ENCODE measurements at regions not wholly inside any gene's neighbourhood (a gene's known extent, or its start where the extent isn't known, plus 50 kb on each side); places are given as distances from the start of the nearest gene placed in this dataset.
"Not testable (repeated sequence)": the region's sequence is repeated elsewhere in the genome, so short reads cannot be mapped to it uniquely, and the experiment has no call there.

DNA sequence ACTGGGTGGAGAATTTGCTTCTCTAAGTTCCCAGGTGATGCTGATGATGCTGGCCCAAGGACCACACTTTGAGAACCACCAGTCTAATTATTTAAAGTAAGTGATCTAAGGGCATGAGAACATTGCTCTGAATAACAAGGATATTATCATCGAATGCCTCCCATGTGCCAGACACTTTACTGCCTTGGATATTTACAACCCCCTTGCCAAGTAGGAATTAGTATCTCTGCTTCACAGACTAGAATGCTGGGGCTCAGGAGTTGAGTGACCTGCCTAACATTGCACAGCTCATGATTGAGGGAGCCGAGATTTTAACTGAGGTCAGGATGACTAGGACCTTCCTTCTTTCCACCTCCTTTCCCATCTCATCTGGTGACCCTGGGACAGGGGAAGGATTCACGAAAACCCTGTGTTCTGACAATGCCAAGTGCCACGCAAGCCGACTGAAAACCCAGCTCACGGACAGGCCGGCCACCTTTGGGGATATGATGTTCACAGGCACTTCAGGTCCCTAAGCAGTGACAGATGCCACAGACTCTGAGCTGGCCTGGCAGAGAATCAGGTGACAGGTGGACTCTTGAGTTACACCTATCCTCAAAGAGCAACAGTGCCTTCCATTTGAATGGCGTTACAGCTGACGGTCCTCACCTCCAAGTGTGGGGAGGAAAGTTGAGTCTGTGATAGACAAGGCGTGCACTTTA is 230.7 kb downstream of the TOMM20 start:
- DNase-seq: no peak

DNA sequence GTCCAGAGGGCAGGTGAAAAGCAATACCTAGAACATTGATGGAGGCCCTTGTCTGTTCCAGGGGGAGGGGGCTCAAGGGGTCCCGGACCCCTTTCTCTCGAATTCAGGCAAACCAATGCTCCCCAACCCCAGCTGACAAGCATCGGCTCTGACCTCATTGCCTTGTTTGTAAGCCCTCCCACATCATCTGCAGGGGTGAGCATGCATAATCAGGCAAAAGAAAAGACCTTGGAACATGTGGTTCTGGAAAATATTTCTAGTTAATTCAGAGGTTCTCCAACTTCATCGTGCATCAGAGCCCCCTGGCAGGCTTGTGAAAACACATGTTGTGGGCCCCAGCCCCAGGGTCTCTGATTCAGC is 231.3 kb downstream of the TOMM20 start:
- DNase-seq: no peak

DNA sequence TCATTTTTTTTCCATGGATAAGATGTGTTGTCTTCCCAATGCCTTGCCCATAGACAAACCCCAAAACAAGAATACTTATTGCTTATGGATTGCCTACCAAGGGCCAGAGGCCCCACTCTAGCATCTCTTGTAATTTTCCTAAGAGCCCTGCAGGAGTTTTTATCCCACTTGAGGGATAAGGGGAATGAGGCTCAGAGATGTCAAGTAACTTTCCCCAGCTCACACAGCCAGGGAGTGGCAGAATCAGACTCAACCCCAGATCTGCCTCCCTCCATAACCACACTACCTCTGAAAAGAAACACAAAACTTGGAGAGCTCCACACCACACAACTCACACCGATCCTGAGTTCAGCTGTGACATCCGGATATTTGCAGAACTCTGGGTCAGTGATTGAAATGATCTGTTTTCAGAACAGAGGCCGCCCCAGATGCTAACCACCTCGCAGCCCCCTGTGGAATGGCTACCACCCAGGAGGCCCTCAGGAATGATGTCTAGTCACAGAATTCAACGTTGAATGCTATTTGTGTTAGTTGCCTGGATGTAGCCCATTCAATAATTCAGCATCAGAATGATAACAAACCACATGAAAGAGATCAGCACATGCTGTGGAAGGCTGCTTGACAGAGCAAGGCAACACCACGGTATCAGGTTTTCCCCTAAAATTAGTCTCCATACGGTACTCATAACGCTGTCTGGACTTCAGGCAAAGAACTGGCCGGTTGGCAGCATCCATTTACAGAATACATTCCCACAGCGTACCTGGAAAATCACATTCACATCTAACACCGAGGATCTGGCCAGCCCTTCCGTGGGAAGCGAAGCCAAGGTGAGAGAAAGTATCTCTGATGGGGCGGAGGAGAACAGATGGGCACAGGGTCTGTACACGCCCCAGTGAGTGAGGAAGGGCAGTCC is 231.9 kb downstream of the TOMM20 start:
- no peak for DNase-seq

DNA sequence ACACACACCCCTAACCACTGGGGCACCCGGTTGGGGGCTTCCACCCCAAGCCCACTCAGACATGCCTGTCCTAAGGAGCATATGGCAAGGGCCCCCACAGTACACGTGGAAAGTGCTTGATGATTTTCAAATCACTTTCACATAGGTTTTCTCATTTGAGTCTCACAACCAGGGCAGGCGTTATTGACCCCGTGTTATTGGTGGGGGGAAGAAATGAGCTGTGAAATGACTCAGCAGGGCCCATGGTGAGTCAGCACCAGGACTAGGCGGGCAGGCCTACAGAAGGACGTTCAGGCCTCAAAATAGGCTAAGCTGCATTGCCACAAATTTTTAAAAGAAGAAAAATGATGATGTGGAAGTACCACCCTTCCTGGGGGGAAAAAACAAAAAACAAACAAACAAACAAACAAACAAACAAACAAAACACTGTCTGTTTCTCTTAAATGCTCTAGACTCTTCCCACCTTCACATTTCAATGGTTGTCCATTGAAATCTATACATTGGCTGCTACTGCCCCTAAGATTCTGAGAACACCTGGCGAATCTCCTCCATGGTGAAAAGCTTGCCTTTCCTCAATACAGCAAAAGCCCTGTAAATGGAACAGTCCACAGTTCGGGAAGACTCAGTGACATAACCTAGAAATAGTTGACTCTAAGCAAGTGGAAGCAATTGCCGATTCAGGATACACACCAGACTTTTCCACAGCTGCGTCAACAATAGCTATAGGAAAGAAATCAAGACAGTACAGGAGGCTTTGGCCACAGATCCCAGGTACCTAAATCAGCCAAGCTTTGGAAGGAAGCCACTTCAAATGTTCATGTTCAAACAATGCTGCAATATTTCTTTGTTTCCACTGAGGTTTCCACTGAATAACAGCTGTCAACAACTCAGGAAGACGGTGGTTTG is 234.7 kb downstream of the TOMM20 start:
- peak; percentile 89 for DNase-seq

DNA sequence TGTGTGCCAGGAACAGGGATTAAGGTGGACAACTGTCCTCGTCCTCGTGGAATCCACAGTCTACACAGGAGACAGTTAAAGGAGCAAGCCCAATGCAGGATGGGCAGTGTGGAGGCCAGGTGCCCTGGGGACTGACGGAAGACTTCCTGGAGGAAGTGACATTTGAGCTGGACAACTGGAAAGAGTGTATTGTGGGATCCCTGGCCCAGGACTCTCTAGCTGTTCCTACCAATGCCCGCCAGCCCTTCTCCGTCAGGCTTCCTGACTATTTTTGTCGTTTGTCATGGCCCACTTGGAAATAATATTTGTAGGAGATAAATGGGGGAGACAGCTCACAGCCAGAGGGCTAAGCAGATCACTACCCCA is 235.3 kb downstream of the TOMM20 start:
- no peak for DNase-seq

DNA sequence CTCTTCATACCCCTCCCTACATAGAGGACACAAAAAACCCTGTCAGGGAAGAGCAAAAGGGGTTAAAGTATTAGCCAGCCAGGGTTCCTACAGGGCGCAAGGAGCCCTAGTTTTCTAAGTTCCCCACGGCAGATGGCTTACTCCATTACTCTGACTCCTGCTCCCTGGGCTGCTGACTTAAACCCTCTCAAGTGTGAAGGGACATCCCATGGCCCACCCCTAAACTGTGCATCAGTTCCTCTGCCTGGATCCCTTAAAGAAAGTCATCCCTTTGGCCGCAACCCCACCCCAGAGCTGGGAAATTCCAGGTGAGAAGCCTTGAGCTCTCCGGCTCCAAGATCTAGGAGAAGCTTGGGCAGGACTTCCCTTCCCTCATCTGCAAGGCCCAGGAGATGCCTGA is 236.0 kb downstream of the TOMM20 start:
- DNase-seq: no peak

DNA sequence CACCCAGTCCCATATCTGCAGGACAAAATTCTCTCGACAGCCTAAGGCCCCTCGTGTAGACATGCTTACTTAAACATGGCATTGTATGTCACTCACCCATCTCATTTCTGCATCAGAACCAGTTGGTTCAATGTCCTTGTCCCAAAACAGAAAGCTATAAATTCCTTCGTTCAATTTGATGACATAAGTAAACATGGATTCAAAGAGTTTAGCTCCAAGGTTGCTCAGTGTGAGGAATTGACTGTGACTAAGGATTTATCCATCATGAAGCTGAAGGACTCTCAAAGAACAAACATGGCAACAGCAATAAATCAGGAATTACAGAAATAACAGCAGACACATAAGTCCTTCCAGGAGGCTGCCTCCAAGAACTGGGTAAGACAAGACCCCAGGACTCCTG is 237.2 kb downstream of the TOMM20 start:
- no peak for DNase-seq

DNA sequence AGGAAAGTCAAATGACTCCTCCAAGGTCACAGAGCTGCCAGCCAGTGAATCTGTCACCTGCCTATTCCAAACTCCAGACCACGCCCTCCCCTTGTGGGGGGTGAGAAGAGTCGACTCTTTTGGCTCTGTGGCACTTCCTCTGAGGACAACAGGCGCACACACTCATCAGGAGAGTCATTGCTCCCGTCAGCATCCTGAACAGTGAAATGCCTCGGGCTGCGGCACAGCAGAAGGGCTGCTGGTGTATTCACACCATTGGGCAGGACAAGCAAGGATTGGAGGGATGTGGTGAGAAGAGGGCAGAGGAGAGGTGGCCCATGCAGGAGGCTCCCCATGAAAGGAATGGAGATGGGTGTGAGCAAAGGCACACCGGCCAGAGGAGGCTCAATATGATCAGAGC is 239.0 kb downstream of the TOMM20 start:
- no peak for DNase-seq

DNA sequence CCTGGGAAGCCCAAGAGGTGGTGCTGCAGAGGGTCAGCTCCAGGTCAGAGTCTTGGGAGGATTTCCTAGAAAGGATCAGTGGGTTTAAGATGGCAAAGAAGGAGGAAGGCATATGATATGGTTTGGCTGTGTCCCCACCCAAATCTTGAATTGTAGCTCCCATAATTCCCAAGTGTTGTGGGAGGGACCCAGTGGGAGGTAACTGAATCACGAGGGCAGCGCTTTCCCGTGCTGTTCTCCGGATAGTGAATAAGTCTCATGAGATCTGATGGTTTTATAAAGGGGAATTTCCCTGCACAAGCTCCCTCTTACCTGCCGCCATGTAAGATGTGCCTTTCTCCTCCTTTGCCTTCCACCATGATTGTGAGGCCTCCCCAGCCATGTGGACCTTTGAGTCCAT is 240.4 kb downstream of the TOMM20 start:
- not testable (repeated sequence) for DNase-seq

DNA sequence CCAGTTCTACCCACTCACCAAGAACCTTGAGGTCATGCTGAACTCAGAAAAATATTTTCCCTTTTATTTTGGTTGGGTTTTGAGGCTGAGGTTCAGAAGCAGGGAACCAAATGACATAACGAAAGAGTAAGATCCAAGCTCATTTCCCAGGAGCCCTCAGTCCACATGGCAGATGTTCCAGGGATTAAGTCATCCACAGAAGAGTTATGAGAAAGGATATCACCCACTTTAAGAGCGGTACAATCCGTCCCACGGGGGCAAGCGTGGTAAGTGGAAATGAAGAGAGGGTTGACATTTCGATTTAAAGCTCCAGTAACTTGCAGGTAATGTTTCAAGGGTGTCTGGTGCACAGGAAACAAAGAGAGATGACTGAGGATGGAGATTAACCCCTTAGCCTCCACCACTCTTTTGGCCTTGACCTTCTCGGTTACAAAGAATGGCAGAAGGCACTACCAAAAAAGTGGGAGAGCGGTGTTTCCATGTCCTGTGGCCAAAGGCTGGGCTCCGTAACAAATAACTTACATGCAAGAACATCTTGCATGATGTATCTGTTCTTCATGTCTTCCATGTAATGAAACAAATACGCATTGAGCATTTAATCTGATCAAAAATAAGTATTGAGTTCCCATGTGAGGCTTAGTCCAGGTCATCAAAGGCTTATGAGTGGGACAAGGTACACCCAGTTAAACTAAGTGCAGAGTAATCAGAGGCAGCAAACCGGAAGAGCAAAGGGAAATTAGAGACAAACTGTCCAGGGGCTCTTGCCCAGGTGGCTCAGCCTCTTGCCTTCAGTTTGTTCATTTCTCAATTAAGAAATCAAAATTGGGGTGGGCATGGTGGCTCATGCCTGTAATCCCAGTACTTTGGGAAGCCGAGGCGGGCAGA is 241.4 kb downstream of the TOMM20 start:
- DNase-seq: no peak

DNA sequence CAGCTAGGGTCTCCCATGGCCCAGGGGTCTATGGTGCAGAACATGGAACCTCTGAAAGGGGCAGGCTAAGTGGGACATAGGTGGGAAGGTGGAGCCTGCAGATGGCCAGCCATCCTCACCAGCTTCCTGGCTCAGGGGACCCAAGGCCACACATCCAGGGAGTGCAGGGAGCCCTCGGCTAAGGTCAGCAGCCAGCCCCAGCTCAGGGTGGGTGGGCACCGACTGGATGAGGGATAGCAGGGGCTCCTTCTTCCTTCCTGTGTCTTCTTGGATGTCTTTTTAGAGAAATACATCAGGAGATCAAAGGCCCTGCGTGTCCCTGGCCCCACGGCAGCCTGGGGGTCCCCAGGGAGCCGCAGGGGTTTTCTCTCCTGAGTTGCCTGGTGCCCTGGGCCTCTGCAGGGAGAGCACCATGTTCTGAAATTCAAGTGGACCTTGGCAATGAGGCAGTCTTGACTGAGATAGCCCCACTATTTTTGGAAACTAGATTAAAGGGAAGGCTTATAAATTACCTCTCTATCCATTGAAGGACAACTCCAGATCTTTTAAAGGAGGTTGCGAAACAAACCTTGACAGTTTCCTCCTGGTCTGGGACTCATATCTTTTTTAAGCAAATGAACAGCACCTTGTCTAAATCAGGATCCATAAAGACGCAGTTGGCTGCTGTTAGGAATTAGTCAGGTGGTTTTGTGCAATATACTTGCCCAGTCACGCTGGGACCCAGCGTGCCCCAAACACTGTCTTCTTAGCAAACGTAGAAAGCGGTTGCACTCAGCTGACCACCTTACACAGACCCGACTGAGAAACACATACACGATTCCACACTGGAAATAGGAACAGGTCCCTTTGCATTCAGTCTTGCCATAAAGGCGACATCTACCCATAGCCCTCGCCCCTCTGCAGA is 242.3 kb downstream of the TOMM20 start:
- no peak for DNase-seq

DNA sequence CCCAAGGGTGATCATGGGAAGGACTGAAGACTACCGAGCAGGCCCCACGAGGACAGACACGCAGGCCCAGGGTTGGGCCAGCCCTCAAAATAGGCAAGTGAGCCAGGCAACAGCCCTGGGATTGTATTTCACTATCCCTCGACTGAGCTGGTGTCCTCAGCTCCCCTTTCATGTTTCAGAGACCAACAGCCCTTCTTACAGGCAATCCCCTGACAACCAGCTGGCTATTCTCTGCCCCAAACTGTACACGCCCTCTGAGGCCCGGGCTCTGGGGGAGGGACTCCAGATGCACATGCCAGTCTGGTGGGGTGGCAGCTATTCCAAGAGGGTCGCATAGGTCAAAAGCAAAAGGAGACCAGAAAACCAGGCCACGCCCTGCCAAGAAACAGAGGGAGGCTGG is 243.0 kb downstream of the TOMM20 start:
- DNase-seq: no peak

DNA sequence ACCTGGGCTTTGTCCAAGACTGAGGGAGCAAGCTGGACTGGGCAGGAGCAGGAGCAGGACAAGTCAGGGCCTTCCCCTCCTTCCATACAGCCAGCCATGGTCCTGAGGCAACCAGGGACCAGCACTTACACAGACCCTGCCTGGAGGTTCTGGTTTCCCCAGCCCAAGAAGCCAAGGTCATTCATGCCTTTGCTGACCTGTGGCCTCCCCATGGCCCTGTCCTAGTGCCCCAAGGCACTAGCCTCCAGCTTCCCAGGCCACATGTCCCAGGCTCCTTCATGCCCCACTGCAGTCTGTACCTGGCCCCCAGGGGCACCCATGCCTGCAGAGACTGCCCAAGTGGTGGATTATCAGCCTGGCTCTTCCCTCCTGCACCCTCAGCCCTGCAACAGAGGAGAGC is 243.9 kb downstream of the TOMM20 start:
- DNase-seq: no peak

DNA sequence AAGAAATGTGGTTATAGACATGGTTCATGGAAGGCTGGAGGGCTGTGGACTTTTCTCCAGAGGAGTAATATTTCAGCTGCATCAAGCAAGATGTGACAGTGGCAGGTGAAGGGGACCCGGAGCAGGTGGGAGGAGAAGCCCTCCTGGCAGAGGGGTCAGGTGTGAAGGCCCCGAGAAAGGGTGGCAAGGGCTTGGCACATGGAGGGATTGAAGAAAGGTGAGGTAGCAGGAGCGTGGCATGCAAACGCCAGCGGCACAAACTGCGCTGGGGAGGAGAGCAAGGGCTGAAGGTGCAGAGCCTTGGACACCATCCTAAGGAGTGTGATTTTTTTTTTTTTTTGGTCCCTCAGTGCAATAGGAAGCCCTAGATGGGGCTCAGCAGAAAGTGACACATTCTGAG is 244.6 kb downstream of the TOMM20 start:
- DNase-seq: no peak

DNA sequence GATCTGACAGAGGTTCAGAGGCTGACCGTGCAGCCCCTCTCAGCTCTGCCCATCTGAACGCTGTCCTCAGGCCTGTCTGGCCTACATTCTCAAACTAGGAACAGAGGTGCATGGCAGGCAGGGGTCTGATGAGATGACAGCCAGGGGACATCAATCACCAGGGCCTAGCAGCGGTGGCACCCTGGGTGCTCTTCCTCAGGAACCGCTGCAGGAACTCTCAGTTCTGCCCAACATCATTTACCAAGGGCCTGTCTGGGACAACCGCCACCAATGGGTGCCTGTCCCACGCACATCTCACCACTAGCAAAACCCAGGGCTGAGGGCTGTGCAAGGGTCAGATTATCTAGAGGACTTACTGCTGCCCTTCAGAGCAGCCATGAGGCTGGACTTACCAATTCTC is 245.7 kb downstream of the TOMM20 start:
- DNase-seq: no peak

DNA sequence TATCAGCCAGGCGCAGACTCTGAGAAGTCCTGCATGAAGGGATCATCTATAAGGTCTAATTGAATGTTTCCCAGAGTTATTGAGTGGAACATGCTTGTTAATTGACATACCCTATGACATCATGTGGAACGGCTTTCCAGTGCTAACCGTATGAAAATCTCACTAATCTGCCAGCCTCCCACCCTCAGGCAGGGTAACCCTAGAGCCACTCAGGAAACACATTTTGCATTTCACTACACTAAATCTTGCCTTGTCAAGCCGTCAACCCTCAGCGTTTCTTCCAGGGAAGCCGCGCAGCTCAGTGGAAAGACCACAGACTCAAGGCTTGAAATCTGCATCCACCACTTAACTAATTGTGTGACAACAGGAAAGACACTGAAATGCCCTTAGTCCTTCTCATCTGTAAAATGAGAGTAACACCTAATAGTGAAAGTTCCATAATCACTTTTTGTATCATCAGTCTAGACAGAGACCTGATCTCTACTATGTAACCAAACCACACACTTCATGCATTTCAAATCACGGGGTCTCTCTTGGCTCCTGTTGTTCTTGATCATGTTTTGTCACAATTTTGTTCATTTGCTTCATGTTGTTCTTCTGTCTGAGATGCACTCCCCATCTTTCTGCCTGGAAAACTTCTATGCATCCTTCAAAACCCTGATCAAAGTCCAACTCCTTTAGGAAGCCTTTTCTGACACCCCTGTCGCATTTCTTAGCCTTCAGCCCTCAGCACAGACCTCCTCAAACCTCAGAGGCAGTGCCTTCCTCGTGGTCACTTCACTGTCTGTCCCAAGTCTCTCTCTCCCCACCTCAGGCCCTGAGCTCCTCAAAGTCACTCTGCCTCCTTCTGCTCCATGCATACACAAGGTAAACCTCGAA is 246.5 kb downstream of the TOMM20 start:
- DNase-seq: no peak

DNA sequence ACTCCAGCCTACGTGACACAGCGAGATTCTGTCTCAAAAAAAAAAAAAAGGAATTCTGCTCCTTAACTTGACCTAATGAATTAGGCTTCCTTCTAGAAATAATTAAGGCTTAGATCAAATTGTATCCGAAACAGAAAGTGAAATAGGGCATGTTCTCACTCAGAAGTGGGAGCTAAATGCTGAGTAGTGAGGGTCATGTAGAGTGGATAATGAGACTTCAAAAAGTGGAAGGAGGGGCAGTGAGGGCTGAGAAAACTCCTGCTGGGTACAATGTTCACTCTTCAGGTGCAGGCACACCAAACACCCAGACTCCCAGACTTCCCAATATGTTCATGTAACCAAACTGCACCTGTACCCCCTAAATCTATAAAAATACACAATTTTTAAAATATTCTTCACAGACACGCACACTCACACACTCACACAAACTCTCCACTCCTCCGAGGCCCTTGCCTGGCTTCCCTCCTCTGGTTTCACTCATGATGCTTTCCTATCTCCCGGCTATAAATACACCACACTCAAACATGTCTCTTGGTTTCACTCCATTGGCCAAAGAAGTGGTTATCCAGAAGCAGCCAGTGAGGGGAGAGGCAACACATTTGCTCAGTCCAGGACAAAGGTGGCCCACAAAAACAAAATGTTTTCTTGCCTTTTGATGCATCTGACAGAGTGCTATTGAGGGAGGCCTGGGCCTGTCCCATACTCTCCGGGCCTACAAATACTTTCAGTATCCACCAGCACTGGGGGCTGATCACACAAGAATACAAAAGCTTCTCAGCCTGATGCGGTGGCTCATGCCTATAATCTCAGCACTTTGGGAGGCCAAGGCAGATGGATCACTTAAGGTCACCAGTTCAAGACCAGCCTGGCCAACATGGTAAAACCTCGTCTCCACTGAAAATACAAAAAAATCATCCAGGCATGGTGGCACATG is 249.2 kb downstream of the TOMM20 start:
- no peak for DNase-seq

DNA sequence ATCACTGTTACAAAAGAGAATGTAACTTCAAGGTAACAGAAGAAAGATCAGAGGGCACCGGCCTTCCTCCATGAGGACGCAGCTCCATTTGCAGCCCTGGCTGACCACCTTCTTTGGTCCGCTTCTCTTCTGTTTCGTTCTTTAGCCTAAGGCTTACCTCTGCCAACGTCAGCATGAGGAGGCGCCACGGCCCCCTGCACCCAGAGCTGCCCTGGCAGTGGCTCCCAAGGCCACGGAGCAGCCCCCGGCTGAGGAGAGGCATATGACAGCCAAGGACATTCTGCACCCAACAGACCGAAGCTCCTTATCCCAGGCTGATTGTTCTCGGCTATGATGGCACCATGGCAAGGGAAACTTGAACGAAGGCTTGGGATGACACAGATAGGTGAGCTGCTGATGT is 250.3 kb downstream of the TOMM20 start:
- DNase-seq: no peak

DNA sequence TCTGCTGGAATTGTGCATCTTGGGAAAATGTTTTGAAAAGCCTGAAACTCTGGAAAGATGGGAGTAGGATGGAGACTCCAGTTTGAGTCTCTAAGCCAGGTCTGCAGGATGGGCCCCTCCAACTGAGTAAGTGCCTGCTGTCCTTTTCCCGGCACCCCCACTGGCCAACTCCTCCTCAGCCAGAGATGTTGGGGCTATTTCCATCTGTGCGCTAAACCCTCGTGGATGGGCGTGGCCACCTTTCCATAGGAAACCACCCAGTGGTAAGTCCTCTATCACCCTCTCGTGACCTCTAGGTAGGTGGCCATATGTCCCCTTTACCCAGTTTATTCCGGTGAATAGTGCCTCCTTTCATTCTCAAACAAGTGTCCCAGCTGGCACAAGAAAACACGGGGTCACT is 250.9 kb downstream of the TOMM20 start:
- no peak for DNase-seq

Data from hindlimb muscle (tissue), 1 donor.